CD4-positive, alpha-beta T cell treated with Interleukin-2 at 100 ng/mL for 4 hours (primary cell): ENCODE measurements at regions not wholly inside any gene's neighbourhood (a gene's known extent, or its start where the extent isn't known, plus 50 kb on each side); places are given as distances from the start of the nearest gene placed in this dataset.

Experiments used
- DNase-seq: peaks from one replicate; pipeline ENCODE4 v3.0.0-alpha.2; 2020; ENCODE audit warnings: low spot score

- DNase-seq, result no peak
These were observed 56.6 kb upstream of the SMOC2 start for GRCh38 chr6:168384045-168385036.

DNA sequence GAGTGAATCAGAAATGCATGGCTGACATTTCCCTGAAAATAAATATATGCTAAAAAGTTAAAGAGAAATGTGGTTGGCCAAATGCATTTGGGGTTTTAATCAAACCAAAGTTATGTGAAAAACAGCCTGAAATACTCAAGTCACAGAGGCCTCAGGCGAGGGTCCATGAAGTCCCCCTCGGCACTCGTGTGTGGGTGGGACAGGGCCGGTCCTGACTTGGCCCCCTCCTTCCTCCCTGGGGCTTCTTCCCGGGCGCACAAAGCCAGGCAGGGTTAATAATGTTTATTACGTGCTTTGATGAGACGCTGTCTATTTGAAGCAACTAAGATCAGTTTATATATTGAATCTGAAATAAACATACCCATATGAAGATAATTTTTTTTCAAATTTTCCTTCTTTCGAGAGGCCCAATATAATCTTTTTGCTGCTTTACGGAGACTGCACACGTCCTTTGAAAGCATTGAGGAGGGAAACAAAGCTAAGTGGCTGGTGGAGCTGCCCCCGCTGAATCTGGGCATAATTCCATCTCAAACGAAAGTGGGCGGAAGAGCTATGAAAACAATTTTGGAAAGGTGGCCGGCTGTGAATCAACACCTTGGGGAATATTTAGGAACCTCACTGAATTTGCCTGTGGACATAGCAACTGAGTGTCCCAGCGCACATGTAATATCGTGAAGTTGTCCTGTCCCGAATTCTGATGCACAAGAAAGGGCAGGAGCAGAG lies 55.8 kb upstream of the SMOC2 start:
- DNase-seq, result no peak

DNA sequence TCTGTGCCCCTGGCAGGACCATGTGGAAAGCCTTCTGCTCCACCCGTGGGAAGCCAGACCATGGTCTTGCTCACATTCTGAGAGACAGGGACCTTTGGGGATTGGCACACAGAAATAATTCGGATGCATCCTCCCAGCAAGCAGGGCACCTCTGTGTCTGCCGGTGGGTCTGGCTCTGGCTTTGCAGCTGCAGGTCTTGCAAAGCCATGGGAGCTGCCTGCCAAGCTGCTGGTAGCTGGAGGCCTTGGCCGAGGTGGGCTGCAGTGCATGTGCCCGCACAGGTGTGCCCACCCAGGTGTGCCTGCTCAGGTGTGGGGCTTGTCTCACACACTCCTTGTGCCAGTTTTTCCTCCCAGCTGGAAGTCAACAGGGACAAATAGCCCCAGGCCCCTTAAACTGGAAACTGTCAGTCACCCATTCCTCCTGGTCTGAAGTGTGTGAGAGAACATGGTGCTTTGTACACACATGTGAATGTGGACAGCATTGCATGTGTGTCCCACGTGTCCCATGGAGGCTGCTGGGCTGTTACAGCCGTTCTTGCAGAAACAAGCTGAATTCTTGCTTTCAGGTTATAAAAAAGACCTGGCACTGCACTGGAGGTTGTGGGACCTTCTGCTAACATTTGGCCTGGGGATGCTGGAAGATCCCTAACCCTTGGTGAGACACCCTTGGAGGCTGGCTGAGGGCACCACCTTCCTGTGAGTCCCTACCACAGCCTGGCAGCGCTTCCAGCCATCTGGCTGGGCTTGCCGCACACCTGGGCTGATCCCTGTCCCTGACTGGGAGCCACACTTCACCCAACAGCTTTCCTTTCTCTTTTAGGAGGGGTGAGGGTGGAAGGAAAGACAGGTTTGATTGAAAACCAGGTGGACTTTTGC lies 54.9 kb upstream of the SMOC2 start:
- no peak for DNase-seq

- DNase-seq, result no peak
These were observed 54.0 kb upstream of the SMOC2 start for GRCh38 chr6:168386973-168387372.

- DNase-seq, result no peak
These were observed 53.6 kb upstream of the SMOC2 start for GRCh38 chr6:168387426-168387825.

- no peak for DNase-seq
These were observed 53.1 kb upstream of the SMOC2 start for GRCh38 chr6:168387911-168388310.

- no peak for DNase-seq
These were observed 52.0 kb upstream of the SMOC2 start for GRCh38 chr6:168388641-168389633.

DNA sequence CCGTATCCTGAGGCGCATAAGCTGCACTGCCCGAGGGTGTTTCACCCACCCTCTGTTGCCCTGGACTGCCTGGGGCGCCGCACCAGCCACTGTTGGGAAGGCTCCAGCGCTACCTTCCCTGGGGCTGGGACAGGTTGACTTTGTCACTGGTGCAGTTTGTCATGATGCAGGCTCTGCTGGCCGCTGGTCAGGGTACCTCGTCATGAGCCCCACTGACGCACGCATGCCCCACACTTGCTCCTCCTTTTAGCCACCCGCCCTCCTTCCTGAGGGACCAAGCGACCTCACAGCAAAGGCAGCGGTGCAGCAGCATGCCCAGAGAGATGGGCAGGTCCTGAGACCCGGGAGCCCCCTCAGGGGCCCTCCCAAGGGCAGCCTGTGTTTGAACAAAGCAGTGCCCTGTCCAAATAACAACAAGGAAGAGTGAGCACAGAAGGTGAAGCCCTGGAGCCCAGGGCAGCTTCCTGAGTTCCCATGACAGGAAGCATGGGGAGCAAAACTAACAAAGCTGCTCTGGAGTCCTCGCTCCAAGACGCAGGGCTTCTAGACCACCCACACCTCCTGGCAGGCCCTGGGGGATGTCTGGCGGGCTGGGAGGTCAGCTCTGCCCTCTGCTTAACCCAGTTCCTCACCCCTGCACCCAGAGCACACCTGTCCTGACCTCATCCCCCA lies 50.1 kb upstream of the SMOC2 start:
- DNase-seq, result no peak
